Myocyte (in vitro differentiated cells): ENCODE measurements at regions not wholly inside any gene's neighbourhood (a gene's known extent, or its start where the extent isn't known, plus 50 kb on each side); places are given as distances from the start of the nearest gene placed in this dataset.
A peak's percentile ranks its signal among the peaks of the same experiment; 100 is the strongest.

ENCODE experiments used
- DNase-seq: peaks from one replicate; pipeline ENCODE4 v3.0.0-alpha.2; 2012; ENCODE audit warnings: low read depth

DNA sequence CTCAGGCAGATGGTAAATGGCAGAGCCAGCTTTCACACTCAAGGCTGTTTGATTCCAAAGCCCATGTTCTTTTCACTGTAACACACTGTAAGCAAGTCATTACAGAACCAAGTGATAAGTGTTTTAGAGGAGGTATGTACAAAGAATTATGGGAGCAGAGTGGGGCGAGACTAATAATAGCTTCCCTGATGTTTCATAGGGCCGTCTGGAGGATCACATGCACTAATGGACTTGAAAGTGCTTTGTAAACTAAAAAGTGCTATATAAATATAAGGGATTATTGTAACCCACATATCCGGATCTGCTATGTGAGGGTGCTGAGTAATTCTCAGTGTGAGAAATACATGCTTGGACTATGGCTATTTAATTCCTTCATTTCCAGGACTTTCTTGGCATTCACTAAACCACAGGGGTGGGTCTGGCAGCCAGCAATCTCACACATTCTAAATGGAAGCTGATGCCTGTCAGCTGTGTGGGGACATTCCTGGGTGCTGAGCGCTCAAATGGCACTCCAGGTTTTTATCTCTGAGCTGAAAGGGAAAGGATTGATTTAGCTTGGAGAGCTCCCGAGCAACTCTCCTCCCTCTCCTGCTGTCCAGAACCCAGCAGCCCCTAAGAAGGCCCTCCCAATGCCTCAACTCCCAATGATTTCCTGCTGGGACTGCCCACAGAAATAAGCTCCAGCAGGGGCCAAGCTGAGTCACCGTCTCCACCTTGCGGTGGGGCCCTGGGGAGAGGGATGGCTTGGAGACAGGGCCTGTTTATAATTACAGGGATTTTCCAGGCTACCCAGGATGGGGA is 222.8 kb downstream of the SOX11 start:
- DNase-seq, result peak; percentile 56

DNA sequence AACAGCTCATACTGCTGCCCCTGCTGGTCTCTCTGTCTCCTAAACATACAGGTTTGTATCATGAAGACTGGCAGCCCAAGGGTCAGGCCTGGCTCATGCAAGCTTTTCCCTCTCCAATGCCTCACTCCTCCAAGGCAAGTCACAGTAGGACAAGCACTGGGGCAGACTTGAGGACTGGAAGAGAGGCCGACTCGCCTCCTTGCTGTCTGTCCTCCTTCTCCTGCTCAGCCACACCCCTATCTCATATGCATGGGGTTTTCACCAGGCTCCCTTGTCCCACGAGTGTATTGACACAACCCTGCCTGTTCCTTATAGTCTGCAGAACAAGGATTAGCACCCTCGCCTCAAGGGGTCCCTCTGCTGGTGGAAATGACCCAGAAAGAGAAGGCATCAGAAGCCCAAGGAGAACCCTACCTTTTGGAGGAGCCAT is 223.7 kb downstream of the SOX11 start:
- DNase-seq, result peak; percentile 16

DNA sequence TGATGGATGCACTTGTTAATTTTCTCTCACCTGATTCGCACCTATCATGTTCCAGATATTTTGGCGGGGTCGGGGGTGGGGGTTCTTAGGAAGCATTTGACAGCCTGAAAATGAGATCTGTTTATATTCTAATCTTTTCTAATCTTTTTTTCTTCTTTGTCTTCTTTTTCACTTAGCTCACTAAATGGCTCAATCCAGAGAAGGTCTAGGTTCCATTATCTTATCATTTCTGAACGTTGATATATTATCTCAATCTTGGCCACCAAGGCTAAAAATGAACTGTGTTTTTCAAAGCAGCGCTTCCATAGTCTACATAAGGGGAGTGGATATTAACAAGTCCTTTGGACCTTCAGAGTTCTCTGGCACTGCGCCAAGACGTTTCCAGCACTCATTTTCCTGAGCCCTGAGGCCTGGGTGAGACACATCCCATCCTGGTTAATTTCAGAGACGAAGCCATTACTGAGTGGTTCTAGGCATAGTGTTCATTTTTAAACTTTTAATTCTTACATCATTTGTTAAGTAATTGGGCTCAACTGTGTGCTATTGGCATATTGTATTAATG is 229.0 kb downstream of the SOX11 start:
- DNase-seq, result no peak

DNA sequence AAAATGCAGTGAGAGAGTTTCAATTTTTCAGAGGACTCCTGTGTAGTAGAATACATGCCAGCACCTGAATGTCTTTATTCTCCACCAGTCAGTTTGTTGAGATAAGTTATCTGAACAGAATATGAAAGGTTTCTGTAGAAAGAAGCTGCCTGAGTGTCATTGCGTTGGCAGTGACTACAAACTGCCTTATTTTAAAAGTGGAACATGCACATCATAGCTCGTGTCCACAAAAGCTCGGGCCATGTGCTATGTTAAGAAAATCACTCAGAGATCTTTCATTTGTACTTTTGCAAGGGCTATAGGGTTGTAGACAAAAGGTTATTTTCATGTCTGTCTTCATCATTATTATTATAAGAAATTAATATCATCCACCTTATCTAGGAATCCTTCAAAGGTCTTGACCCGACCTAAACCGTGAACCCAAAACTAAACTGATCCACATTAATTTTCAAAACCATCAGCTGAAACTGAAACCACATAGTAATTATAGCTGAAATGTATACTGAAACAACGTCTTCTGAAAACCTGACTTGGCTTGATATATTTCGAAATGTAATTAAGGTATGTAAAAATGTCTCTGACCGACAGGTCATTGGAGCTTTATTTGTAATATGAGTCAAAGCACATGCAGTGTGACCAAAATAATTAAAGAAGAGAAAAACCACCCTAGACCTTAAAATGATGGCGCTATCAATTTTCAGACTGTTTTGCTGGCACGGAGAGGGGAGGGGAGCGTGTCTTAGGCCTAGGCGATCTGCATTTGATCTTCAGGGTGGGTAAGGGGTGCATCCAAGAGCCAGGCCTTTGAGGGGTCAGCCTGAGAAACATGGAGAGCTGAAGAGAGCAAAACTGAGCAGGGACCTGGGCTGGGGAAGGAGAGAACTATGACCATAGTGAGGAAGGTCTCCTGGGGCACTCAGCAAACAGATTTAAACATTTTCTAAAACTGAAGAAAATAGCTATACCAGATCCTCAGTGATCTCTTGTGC is 232.1 kb downstream of the SOX11 start:
- DNase-seq, result no peak

DNA sequence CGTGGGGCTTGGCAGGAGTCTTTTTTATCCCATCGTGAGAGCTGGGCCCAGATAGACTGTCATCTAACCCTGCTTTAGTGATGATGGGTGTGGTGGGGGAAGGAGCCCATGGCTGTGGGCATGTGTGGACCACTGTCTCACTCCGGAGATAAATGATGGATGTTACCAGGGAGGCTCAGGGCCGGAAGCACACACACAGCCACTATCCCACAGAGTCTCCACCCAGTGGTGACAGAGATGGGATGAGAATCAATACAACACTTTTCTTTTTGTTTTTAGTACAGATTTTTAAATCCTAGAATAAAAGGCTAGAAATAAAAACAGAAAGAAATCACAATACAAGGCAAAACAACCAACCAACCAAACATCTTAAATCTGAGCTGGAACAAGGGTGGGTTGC is 233.4 kb downstream of the SOX11 start:
- no peak for DNase-seq

DNA sequence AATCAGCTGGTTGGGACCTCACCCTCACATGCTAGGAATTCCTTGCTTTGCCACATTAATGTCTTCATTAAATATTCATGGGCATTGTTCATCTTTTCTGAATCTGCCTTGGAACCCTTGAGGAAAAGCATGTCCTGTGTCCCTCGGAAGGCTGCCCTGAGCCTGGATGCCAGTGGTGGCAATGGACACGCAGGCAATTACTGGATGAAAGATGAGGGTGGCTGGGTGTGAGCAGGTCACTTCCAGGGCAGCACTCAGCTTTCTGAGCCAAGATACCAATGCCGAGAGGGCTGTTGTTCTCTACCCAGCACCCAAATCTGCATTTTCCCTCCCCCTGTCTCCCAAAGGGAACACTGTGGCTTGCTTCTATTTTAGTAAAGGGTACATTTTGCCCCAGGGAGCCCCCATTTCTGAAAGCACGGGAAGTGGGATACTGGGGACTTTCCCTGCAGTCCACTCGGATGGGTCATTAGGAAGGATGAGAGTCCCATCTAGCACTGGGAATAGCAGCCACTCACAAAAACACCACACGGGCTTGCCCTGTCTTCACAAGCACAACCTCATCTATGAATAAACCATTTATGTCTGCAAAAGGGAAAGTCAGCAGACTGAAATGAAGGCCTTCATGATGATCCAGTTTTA is 234.8 kb downstream of the SOX11 start:
- DNase-seq, result no peak

DNA sequence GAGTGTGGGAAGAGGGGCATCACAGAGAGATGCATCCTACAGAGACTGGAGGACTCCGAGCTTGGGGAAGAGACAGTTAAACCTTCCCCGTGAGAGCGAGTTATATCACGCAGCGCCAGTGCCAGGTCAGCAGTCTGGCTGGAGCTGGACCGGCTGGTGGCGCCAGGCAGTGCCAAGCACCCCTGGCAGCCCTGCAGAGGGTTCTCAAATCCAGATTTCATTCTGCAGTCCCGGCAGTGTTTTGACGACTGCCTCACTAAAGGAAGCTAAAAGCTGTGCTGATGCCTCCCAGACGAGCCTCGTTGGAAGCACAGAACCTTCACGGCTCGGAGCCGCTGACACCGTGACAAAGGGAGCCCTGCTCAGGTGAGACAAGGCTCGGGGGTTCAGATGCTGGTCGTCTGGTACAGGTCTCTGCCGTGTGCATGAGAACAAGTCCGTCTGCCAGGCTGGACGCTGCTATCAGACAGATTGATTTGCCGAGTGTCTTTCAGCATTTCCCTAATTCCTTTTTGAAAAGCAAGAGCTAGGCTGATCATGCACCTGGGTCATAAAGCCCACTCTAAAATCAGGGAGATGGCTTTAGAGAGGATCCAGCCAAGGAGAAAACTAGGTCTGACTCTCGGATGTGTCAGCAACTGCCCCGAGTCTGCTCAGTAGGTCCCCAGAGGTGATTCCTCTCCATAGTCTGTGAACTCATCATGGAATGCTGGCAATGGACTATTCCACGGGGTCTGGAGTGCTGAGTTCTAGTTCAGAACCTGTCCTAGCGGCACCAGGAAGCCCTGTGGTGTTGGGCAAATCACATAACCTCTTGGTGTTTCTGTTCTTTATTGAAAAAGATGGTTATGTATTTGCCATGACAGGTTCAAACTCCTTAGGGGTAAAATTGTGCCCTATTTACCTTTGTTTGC is 240.6 kb downstream of the SOX11 start:
- DNase-seq, result no peak

DNA sequence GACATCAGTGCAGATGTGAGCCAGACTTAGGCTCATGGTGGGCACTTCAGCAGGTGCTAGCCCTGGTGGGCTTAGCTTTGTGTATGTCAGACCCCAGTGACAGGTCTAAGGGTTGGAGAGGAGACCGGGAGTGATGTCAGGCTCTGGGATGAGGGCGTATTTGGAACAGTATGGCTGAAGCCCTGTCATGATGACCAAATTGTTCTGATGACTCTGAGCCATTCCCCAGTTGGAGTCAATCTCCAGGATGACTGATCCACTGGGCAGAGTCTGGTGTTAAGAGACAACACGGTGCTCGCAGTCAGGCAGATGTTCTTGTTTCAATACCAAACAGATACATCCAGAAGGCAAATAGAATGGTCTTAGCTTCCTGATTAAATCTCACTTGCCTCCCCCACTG is 241.5 kb downstream of the SOX11 start:
- no peak for DNase-seq

DNA sequence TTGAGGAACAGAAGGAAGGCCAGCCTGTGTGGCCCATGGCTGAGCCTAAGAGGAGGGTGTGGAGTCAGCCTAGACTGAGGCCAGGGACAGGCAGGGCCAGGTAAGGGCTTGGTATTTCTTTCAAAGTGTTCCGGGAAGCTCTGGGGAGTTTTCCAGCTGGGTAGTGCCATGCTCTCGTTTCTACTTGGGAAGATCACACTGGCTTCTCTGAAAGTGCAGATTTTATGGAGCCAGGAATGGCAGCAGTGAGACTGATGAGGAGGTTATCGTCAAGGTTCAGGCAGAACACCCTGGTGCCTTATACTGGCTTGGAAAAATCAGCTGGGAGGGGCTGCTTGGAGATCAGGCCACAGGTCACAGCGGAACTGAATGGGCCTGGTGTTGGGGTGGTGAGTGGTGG is 245.1 kb downstream of the SOX11 start:
- DNase-seq, result no peak

DNA sequence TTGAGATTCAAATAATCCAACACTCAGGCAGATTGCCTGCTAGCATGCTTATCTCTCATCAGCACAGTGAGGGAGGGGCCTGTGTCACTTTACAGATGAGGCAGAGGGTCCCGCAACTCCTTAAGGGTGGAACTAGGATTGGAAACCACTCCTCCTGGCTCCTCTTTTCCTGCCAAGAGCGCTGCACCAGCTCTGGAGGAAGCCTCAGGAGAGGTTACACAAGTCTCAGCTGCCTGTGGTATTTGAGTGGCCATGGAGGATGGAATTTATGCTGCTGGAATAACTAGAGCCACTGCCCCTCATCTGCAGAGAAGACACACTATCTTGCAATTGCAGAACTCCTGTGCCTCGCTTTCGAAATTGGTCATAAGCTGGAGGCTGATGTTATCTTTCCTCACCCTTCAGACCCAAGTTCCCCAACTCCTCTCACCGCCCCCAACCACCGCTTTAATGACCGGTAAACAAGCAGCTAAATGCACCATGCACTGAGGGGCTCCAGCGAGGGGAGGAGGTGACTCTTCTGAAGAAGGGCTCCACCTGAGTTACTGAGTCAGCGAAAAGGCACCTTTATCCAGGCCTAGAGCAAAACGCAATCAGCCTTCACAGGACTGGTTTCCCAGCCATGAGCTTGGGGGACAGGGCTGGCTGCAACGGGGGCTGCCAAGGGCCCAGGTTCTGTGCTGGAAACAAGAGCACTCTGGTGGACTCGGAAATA is 245.8 kb downstream of the SOX11 start:
- no peak for DNase-seq

DNA sequence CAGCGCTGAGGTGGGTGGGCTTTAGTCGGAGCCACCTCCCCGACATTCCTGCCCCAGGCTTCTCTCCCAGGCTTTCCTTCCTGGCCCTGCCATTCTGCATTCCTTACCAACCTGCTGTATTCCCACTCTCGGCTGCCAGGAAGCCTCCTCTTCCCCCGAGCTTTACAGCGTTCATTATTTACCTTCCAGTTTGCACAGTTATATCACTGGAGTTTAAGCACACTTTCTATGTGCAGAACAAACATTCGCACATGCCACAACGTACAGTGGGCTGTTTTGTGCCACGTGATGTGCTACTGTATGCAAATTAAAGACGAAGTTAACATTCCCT is 246.3 kb downstream of the SOX11 start:
- no peak for DNase-seq

DNA sequence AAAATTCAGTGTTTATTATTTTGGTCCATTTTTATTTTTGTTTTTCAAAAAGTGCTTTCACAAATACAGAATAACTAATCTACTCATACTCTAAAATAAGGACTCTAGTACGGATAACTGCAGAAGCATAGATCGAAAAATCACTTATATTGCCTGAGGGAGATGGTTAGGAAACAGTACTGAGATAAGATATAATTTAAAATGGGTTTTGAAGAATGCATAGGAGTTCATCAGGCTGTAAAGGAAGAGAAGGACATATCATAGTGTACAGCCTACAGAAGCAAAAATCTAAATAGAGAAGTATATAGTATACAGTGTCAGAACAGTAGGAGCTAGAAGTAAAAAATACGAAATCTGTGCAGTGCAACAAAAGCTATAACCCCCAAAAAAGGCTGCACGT is 247.4 kb downstream of the SOX11 start:
- no peak for DNase-seq

DNA sequence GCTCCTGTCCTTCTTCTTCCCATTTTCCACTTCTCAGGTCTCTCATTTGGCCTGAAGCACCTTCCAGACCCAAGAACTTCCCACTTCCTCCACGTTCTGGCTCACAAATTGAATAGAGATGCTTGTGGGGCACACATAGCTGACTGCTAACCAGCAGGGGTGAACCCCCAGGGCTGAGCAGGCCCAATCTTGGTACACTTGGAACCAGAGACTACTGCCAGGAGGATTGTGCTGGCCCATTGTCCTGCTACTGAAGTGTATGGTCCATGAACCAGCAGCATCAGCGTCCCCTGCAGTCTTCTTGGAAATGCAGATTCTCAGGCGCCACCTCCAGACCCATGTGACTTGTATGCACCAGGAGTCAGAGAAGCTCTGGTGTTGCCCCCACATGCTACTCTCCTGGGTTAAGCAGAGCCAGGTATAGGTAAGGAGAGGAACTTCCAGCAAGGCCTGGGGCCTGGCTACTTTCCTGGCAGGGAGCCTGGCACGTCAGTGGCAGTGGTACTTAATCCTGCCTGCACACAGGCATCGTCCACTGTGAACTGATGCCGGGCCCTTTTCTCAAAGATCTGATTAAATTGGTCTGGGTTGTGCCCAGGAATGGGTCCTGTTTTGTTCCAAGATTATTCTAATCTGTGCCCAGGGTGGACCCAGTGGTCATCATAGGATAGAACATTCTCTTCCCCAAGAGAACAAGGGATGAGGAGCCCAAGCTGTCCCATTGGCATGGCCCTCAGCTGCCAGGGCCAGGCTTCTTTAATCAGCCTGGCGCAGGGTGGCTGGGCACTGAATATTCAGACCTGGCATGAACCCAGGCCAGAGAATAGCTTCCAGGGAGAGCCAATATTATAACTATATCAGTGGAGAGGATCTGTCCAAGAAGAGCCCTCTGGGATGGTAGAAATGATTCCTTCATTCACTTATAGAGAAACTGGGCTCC is 248.7 kb downstream of the SOX11 start:
- DNase-seq, result no peak

DNA sequence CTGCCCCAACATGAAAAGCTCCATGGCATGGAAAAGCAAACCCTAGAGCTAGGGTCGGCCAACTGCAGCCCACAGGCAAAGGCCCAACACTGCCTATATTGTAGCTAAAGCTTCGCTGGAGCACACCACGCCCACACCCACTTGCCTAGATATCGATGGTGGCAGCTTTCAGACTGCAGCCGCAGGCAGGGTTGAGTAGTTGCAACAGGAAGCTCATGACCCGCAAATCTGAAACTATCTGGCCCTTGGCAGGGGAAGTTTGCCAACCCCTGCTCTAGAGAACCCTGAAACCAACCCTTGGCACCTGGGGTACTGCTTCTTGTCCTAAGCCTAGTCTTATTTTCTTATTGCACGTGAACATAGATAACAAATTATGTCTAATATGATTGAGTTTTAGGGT is 250.0 kb downstream of the SOX11 start:
- DNase-seq, result no peak

DNA sequence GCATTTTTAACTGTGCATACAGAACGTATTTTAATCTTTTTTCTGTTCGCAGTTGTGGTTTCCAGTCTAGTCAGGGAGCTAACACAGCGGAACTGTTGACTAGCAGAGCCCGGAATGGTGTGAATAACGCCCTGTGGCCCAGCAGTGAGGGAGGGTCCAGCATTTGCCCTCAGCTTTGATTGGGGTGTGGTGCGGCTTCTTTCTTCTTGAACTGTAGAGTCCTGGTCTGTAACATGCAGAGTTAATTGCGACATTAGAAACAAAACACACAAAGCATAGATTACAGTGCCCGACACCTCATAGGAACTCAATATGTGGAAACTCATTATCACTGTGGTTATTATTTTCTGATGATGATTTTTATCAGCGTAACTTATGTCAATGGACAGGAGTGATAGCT is 253.6 kb downstream of the SOX11 start:
- no peak for DNase-seq

DNA sequence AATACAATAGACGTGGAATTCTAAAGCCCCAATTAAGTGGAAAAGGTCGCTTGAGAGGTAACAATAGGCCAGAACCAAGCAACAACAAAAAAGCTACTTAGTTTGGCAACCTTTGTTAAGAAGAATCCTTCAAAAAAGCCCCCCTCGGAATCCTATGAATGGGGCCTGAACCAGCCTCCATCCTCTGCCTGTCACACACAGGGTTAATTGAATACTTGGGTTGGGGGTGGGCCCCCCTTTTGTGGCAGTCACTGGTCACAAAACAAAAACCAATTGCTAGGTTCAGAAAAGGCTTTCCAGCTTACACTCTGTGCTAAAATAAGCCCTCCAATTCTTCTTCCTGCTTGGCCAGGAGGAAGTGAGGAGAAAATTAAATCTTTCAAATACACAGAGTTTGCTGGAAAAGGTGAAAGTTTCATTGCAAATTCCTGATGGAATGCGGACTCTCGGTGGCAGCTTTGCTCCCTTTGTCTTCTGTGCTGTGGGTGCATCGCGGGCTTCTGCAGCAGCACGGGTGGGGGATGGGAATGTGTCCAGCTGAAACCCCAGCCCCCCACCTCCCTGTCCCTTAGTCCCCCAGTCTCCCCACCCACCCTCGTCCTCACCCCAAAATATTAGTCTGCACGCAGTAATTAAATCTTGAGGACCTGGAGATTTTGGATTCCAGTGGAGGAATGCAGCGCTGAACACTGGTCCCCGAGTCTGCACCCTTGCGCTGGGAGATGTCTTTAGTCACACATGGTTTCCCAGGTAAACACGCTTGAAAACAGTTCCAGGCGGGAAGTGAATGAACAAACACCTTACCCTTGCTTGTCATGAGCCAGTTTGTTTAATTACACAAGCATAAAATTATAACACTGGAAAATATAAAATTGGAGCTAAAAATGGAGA is 254.3 kb downstream of the SOX11 start:
- no peak for DNase-seq

DNA sequence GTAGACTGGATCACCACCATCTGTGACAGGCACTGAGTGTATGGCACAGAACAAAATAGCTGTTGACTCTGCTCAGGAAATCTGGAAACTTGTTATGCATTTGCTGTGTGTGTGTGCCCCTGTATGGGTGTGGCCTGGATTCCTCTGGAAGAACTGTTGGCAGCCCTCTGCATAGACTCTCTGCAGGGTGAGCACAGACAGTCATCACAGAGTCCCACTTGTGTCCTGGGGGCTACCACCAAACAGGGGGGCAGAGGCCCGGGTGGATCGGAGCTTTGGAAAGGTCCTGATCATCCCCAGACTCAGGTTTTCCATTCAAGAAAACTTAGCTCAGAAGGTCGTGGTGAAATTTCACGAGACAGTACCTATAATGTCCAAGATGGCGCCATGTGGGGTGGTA is 258.6 kb downstream of the SOX11 start:
- no peak for DNase-seq

DNA sequence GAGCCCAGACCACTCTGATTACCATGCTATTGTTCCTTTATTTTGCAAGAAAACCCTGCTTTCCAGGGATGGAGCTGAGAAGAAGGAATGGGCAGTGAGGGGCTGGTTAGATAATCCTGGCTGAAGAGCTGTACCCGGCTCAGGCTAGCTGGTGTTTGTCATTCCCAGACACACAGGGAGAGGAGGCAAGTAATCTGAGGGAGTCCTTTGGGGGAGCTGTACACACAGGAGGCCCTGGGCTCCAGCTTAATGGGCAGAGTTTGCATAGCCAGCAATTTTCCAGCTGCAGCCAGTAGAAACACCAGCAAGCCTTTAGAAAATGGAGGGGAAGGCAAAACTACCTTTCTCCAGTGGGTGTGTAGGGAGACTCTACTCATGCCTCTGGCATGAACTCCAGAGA is 259.3 kb downstream of the SOX11 start:
- DNase-seq, result no peak
